Femur (tissue), 1 donor: ENCODE measurements at regions not wholly inside any gene's neighbourhood (a gene's known extent, or its start where the extent isn't known, plus 50 kb on each side); places are given as distances from the start of the nearest gene placed in this dataset.

Source experiments
- DNase-seq: peaks from one replicate; pipeline ENCODE4 v3.0.0-alpha.2; 2017

DNA sequence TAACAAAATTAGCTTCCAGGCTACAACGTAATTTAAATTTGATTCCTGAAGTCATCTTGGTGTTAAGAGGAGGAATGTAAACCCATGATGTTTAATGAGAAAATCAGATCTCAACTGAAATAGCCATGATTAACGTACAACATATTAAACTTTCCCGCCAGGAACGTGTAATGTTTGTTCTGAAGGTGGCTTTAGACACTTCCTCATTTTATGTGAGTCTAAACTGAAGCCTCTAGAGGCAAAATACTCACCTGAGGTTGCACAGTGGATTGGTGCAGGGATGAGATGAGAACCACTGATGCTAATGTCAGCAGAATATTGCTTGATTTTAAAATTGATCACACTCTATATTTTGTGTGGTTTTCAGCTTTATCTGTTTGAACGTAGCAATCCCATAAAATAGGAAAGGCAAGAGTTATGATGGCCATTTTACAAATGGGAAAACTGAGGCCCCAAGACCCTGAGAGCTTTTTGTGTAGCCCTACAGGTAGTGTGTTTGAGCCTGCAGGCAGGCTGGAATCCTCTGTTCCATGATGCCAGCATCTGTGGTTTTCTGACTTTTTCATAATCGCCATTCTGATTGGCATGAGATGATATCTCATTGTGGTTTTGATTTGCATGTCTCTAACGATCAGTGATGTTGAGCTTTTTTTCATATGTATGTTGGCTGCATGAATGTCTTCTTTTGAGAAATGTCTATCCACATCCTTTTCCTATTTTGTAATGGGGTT, 243.7 kb upstream of the BMPER start:
- DNase-seq: no peak

DNA sequence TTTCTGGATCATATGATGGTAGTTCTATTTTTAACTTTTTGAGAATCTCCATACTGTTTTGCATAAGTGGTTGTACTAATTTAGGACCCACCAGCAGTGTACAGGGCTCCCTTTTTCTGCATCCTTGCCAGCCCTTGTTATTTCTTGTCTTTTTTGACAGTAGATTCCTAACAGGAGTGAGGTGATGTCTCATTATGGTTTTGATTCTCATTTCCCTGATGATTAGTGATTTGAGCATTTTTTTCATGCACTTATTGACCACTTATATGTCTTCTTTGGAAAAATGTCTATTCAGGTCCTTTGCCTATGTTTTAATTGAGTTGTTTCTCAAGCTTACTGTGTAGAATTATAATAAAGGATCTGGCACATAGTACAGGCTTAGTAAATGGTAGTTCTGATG, 238.8 kb upstream of the BMPER start:
- no peak for DNase-seq

GRCh38 chr7:33667196-33667595, 238.1 kb upstream of the BMPER start:
- DNase-seq: no peak

GRCh38 chr7:33669251-33669670, 236.1 kb upstream of the BMPER start:
- DNase-seq: no peak

GRCh38 chr7:33671531-33672262, 233.6 kb upstream of the BMPER start:
- no peak for DNase-seq

DNA sequence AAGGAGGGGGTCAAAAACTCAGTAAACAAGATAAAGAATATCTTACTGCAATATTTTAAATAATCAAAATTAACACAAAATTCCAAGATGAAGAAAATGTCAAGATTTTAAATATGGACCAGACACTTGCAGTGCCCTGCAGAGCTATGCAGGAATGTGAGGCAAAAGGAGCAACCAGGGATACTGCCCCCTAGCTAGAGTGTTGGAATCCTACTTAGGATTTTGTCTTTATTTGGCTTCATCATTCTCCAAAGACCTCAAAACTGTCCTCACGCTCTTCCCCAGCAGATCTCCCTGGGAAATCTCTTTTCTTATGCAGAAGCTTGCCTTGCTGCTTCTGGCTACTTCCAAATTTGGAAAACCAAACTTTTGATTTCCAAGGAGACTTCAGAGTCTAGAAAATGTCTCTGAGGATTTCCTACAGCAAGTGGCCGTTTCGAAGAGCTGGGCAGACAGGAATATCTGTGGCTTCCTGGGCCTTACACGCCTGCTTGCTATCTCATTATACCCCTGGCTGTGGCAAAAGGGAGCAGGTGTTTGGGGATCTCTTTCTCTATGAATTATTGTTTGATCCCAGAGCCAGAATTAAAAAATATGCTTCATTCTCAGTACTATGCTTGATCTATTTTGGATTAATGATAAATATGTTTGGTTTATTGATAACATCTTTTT, 232.2 kb upstream of the BMPER start:
- DNase-seq: no peak

GRCh38 chr7:33674804-33675411, 230.4 kb upstream of the BMPER start:
- DNase-seq: no peak

- DNase-seq: no peak
Observed at GRCh38 chr7:33677556-33677955, 227.8 kb upstream of the BMPER start.

DNA sequence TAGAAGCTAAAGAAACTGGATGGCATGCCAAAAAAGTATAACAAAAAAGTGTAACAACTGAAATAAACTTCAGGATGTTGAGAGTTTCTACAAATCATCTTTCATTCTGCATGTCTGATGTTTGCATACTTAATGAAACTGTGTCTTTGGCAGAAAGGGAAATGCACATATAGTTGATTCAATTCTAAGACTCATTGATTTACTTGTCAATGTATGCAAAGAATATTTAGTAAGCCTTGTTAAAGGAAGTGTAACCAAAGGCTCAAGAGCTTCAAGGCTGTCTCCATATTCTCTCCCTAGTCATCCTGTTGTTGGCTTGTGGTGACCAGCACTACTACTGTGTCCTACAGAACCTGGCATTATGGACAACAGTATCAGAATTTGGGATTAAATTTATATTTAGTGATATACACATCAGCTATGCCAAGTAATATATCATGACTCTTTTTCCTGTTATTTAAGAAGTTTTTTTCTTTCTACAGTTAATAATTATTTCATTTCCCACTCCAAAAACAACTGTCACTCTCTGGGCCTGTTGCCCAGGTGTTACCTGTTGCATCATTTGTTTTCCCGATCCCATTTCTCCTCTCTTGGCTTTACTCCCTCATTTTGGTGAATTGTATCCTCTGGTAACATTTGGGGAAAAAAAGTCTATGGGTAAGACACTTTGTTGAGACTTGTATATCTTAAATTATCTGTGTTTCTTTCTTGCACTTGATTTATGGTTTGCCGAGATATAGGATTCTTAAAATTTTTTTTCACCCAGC, 226.6 kb upstream of the BMPER start:
- no peak for DNase-seq

- no peak for DNase-seq
Observed at GRCh38 chr7:33680682-33681081, 224.7 kb upstream of the BMPER start.

GRCh38 chr7:33685503-33685902, 219.8 kb upstream of the BMPER start:
- DNase-seq: no peak

DNA sequence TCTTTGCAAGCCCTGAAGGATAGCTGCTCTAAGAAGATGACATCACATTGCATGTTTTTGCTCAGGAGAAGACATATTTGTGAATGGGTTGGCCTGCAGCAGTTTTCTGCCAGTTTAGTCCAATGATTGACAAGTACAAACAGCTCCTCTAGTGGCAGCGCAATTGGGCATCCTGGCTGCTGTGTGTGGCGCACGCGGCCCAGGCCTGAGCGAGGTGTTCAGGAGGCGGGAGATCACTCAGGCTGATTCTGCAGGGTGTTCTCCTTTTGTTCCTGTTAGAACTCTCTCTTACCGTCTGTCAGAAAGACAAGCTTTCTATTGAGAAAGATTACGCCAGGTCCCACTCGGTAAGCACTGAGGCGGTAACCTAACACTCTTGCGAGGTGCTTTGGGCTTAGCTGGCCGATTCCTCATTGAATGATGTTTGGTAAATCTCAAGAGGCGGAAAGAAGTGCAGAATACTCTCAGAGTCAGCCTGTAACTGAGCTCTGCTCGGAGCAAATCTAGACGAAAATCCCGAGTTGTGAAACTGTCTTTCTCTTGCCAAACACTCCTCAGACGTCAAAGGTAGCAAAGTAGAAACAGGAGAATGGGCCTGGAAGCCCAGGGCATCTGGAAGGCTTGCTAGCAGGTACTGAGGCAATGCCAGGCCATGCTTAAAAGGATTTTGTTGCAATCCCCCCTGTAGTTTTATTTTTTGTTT, 219.2 kb upstream of the BMPER start:
- no peak for DNase-seq

- no peak for DNase-seq
Observed at GRCh38 chr7:33687625-33688024, 217.7 kb upstream of the BMPER start.

DNA sequence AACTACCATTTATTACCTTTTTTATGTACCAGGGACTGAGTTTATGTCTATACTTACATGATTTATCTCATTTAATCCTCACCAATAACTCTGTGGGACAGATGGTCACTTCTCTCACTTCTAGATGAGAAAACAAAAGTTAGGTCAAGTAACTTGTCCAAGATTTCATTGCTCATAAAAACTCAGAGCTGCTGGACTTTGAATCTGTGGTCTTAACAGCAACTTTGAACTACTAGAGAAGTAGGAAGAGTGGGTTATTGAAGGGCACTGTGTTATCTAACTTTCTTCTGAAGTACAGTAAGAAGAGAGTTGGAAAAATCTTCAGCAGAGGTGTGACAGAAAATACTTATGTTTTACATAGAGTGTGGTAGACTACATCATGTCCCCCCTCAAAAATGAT, 214.2 kb upstream of the BMPER start:
- no peak for DNase-seq

DNA sequence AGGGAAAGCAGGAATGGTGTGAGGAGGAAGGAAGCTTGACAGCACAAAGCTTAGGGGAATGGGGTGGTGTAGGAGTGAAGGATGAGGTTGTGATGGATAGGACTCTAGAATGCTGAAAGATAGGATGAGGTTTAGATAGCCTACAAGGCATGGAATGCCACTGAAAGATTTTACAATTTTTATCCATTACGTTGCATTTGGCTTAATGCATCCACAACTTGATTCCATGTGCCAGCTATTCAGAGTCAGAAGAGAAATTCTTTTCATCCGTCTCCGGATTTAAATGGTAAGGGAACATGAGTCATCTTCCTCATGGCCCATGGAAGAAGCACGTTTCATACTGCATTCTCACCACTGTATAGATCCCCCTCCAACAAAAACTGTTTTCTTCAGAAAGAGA, 212.4 kb upstream of the BMPER start:
- no peak for DNase-seq

DNA sequence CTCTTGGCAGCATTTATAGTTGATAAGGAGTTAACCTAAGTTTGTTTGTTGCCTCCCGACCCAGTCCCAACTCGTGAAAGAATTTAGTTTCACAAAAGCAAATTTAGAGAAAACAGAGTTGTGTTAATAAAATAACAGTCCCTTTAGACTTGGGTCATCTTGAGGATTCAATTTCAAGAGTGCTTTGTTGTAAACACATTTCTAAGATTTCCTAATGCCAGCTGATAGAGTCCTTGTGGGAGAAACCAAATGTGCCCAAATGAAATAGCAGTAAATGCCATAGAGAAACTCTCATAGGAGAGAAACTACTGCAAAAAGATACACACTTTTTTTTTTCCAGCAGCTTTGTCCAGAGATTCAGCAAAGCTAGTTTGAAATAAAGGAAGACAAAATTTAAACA, 211.3 kb upstream of the BMPER start:
- DNase-seq: no peak

- no peak for DNase-seq
Observed at GRCh38 chr7:33697616-33698015, 207.7 kb upstream of the BMPER start.

GRCh38 chr7:33698041-33698440, 207.3 kb upstream of the BMPER start:
- DNase-seq: no peak

DNA sequence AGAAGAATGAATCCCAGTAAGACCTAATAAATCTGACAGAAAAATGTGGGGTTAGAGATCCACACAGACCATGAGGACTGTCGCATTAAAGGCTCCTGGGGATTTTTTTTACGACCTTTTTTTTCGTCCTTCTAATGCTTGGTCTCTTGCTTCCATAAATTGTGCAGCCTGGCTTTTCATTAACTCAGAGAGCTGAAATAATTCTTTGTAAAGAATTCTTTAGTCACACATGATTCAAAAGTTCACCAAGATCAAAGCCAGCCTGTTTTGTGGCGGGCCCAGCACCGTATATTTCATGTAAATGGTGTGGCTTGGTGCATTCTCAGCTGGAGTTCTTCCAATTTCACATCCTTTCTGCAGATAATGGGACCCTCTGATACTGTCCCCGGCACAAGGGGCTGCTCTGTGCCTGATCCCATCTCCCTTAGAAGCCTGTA, 206.6 kb upstream of the BMPER start:
- DNase-seq: no peak

DNA sequence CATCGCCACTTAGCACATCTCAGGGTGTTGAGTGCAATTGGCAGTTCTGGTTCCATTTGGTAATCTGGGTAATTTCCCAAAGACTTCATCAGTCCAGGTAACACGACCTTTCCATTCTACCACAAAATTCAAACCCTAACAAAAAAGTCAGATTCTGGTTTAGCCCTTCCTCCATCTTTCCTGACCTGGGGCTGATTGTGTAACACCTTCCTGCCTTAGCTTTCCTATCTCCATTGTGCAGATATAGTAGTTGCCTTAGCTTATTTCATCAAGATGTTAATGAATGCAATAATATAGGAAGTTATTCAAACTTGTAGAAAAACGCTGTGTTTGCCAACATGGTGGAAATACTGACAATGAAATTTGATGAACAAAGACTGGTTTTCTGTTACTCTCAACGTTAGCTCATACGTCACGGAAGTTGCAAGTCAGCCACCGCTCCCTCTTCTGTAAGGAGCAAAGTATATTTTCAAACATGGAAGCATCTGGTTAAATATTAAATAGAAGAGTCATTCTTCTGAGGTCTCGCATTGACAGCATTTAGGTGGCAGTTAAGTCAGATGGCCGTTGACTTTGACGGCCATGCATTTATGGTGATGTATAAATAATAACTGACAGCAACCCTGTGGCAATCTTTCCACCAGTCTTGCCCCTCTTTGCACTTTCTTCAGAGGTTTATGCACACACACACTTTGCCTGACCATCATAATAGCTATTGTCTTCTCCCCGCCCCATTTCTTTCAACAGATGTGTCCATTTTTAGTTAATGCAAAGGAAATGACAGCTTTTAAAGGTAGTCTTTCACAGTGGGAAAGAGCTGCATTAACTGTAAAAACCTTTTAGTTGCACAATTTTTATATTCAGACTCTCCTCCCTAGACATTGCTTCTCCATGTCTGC, 205.1 kb upstream of the BMPER start:
- no peak for DNase-seq

DNA sequence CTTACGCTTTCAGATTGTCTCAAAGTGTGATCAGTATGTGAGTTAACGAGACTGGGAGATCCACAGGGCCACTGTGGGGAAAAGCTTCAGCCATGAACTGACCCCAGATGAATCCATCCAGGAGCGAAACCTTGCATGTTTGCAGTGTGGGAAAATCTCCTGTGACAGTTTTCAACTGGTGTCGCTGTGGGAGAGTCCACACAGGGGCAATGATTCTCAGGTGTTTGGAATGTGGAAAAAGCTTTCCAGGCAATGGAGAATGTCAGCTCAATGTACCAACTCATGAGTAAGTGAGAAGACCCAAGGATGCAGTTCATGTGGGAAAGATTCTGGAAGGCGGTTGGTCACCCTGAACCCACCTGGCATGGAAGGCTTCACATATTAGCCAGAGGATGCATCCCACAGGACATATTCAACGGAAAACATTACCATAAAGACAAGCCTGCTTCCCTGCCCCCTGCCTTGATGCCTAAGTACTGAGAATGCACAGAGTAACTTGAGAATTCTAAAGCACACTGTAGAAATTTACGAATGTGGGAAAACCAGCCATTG, 204.1 kb upstream of the BMPER start:
- DNase-seq: no peak
